ENCODE measurements at regions not wholly inside any gene's neighbourhood (a gene's known extent, or its start where the extent isn't known, plus 50 kb on each side); places are given as distances from the start of the nearest gene placed in this dataset.

DNA sequence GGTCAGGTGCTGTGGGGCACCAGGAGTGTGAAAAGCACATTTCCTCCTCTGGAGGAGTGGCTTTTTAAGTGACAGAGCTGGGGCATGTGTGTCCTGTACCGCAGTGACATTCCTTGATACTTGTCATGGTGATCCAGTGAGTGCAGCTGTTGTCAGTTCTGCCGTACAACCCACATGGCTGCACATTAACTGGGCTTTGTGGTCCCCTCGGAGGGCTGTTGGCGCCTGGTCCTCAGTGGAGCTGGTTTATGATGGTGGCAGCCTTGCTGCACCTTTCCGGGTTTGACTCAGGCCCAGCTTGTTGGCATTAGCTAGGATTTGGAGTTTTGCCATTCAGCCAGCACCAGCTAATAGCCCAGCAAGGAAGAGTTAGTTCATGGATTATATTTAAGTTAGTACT is 77.0 kb downstream of the SLC25A47 start:
- Histone ChIP-seq H3K9ac (ENCODE audit: low read depth, low read length) (no peak overlapping the region), H3K27me3 (ENCODE audit: control insufficient read depth, insufficient read depth, low read length) (no peaks in the 10 kb centered on the region), H3K9me3 (ENCODE audit: control insufficient read depth, insufficient read depth, low read length) (no peaks in the 10 kb centered on the region), H3K4me3 (ENCODE audit: low read depth, low read length) (no peak overlapping the region), H3K27ac (ENCODE audit: low read depth, low read length) (no peak overlapping the region), H3K36me3 (ENCODE audit: control insufficient read depth, insufficient read depth, low read length) (no peaks in the 10 kb centered on the region), H3K4me1 (ENCODE audit: control insufficient read depth, insufficient read depth, low read length) (peaks cover 22% of the 10 kb centered on the region)

DNA sequence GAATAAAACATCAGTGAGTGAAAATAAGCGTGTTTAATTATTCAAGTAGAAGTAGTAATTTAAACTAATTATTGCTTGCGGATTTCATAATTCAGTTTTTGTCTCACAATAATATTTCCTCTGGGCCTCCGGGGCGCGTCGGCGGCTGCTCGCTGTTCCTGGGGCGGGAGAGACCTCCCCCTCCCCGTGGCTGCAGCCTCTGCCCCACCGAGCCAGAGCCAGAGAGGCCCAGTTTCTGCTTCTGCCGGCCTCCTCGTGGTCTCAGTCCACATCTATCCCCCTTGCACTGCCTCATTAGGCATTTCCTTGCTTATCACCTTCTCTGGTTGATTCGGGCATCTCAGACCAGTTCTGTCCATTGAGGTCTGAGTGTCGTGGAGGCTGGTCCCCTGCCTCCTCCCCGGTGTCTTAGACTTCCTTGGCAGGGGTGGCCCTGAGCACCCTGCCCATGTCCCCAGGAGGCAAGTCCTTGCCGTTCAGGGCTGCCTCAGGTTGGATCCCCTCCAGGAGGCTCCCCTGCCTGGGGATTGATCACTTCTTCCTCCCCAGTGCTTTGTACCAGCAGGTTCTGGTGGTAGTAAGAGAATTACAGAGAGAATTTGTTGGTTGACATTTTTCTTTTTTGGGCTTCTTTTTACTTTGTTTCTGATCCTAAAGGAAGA is 78.0 kb downstream of the SLC25A47 start:
- H3K27ac ChIP-seq (ENCODE audit: low read depth, low read length), result no peak overlapping the region
- no peaks in the 10 kb centered on the region for H3K27me3 ChIP-seq (ENCODE audit: control insufficient read depth, insufficient read depth, low read length)
- no peak overlapping the region for H3K4me3 ChIP-seq (ENCODE audit: low read depth, low read length)
- H3K36me3 ChIP-seq (ENCODE audit: control insufficient read depth, insufficient read depth, low read length), result no peaks in the 10 kb centered on the region
- no peaks in the 10 kb centered on the region for H3K9me3 ChIP-seq (ENCODE audit: control insufficient read depth, insufficient read depth, low read length)
- no peak overlapping the region for H3K9ac ChIP-seq (ENCODE audit: low read depth, low read length)
- peaks cover 22% of the 10 kb centered on the region for H3K4me1 ChIP-seq (ENCODE audit: control insufficient read depth, insufficient read depth, low read length)

DNA sequence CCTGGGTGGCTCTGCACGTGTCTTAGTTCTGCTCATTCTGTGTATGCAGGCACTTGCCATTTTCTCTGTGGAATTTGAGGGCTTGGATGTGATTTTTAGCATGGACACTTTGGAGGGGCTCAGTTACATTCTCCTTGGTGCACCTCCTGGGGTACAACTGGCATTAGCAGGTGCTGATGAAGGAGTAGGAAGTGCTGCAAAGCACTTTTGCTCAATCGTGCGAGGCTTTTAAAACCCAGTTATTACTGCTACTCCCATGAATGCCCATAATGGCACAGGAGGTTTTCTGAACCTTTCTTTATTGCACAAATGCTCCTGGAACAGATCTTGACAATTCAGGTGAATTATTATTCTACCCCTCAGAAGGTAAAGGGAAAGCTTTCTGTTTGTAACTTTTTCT is 78.7 kb downstream of the SLC25A47 start:
- Histone ChIP-seq H3K27ac (ENCODE audit: low read depth, low read length) (no peak overlapping the region), H3K4me1 (ENCODE audit: control insufficient read depth, insufficient read depth, low read length) (peaks cover 22% of the 10 kb centered on the region), H3K9ac (ENCODE audit: low read depth, low read length) (no peak overlapping the region), H3K36me3 (ENCODE audit: control insufficient read depth, insufficient read depth, low read length) (no peaks in the 10 kb centered on the region), H3K27me3 (ENCODE audit: control insufficient read depth, insufficient read depth, low read length) (no peaks in the 10 kb centered on the region), H3K9me3 (ENCODE audit: control insufficient read depth, insufficient read depth, low read length) (no peaks in the 10 kb centered on the region), H3K4me3 (ENCODE audit: low read depth, low read length) (no peak overlapping the region)

DNA sequence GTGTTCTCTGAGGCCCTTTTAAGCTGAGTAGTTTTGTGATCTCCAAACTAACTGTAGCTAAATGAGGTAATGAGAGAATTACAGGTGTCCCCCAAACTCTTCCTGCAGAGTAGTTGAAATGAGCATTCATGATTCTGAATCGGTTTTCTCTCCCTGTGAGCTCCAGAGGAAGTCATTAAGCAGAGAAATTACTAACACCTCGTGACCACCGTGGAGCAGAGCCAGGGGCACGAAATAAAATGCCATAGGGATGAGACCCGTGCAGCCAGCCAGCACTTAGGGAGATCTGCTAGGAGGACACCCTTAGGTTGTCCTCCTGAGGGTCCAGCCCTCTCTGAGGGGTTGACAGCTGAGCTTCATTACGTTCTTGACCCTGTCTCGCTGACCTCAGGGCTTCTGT is 79.5 kb downstream of the SLC25A47 start:
- Histone ChIP-seq H3K27ac (ENCODE audit: low read depth, low read length) (no peak overlapping the region), H3K9ac (ENCODE audit: low read depth, low read length) (no peak overlapping the region), H3K4me3 (ENCODE audit: low read depth, low read length) (no peak overlapping the region), H3K9me3 (ENCODE audit: control insufficient read depth, insufficient read depth, low read length) (no peaks in the 10 kb centered on the region), H3K36me3 (ENCODE audit: control insufficient read depth, insufficient read depth, low read length) (no peaks in the 10 kb centered on the region), H3K27me3 (ENCODE audit: control insufficient read depth, insufficient read depth, low read length) (no peaks in the 10 kb centered on the region), H3K4me1 (ENCODE audit: control insufficient read depth, insufficient read depth, low read length) (peaks cover 26% of the 10 kb centered on the region)

DNA sequence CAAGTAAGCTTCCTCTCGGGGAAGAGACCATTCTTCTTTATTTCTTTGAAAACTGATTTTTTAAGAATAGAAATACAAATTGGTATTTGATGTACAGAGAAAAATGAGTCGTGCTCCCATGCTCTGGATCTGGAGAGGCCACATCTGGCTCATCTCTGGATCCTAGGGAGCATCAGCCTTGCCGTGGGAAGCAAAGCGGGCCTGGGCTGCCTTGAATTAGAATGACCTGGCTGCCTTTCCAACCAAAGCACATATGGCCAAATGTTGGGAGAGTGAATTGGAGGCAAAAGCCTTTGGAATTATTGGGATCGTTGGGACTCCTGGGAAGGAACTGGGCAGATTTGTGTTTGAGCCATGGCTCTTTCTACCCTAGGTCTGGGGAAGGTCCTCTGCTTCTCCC is 80.0 kb downstream of the SLC25A47 start:
- no peaks in the 10 kb centered on the region for H3K27me3 ChIP-seq (ENCODE audit: control insufficient read depth, insufficient read depth, low read length)
- H3K9me3 ChIP-seq (ENCODE audit: control insufficient read depth, insufficient read depth, low read length), result no peaks in the 10 kb centered on the region
- no peaks in the 10 kb centered on the region for H3K36me3 ChIP-seq (ENCODE audit: control insufficient read depth, insufficient read depth, low read length)
- no peak overlapping the region for H3K4me3 ChIP-seq (ENCODE audit: low read depth, low read length)
- no peak overlapping the region for H3K27ac ChIP-seq (ENCODE audit: low read depth, low read length)
- H3K4me1 ChIP-seq (ENCODE audit: control insufficient read depth, insufficient read depth, low read length), result peaks cover 27% of the 10 kb centered on the region
- H3K9ac ChIP-seq (ENCODE audit: low read depth, low read length), result no peak overlapping the region

DNA sequence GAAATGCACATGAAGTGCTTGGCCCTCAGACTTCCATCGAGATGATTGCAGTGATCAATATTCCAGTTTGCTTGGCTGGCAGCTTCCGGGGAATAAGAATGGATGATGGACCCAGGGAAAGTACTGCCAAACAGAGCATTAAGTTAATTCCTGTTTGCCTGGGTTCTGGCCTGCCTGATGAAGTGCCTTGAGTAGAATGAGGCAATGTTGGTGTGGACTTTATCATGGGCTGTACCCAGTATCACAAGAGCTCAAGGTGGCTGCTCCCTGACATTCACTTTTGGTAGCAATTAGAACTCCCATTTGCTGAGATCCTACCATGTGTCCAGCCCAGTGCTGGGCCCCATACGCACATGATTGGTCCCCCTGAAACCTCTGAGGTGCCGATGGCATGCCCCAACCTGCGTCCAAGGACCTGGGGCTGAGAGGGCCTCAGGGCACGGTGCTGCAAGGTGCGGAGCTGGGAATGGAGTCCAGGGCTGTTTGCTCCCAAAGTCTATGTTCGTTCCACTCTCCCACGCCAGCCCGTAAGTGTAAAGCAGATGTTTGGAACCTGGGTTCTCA is 80.7 kb downstream of the SLC25A47 start:
- Histone ChIP-seq H3K4me3 (ENCODE audit: low read depth, low read length) (no peak overlapping the region), H3K27me3 (ENCODE audit: control insufficient read depth, insufficient read depth, low read length) (no peaks in the 10 kb centered on the region), H3K9me3 (ENCODE audit: control insufficient read depth, insufficient read depth, low read length) (no peaks in the 10 kb centered on the region), H3K27ac (ENCODE audit: low read depth, low read length) (no peak overlapping the region), H3K9ac (ENCODE audit: low read depth, low read length) (no peak overlapping the region), H3K4me1 (ENCODE audit: control insufficient read depth, insufficient read depth, low read length) (peaks cover 31% of the 10 kb centered on the region), H3K36me3 (ENCODE audit: control insufficient read depth, insufficient read depth, low read length) (no peaks in the 10 kb centered on the region)

DNA sequence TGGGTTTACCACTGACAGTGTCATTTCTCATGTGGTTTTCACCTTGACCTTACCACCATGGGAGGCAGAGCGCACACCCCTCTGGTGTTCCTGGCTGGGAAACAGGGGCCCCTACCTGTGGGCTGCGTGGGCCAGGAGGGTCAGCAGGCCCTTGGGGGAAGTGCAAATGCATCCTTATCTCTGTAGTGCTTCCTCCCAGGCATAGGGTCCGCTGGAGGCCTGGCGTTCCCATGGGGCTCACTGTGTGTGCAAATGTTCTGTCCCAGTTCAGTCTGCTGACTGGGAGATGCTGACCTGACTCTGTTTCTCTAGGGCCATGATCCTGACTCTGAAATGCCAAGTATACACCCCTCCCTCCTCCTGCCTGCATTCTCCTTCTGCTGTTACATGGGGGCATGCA is 81.3 kb downstream of the SLC25A47 start:
- Histone ChIP-seq H3K27me3 (ENCODE audit: control insufficient read depth, insufficient read depth, low read length) (no peaks in the 10 kb centered on the region), H3K9ac (ENCODE audit: low read depth, low read length) (no peak overlapping the region), H3K27ac (ENCODE audit: low read depth, low read length) (no peak overlapping the region), H3K4me1 (ENCODE audit: control insufficient read depth, insufficient read depth, low read length) (peaks cover 32% of the 10 kb centered on the region), H3K4me3 (ENCODE audit: low read depth, low read length) (no peak overlapping the region), H3K9me3 (ENCODE audit: control insufficient read depth, insufficient read depth, low read length) (no peaks in the 10 kb centered on the region), H3K36me3 (ENCODE audit: control insufficient read depth, insufficient read depth, low read length) (no peaks in the 10 kb centered on the region)

DNA sequence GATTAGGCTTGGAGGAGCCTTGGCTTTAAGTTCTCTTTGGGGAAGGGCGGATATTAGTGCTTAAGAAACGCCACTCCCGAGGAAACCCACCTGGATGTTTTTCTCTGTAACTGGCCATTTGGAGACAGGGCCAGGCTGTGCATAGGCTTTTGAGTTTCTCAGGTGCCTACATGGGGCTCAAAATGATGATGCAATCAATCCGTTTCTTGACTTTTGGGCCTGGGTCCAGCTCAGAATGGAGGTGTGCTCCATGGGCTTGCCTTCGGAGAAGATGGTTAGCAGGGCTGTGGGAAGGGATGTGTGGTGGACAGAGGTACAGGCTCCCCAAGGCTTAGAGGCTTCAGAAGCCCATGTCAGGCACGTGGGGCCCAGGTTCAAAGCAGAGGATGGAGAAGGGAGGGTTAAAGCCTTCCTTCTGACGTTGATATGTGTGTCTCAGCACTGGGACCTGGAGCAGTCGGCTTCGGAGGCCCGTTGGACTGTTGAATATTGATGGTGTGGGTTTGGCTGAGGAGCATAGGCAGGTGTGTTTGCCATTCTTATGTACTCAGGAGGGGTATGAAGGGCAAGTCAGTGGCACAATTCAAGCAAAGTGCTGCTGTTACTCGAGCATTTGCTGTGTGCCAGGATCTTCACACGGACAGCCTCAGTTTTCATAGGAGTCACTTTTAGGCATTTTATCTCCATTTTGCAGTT is 82.8 kb downstream of the SLC25A47 start:
- no peaks in the 10 kb centered on the region for H3K9me3 ChIP-seq (ENCODE audit: control insufficient read depth, insufficient read depth, low read length)
- no peak overlapping the region for H3K9ac ChIP-seq (ENCODE audit: low read depth, low read length)
- no peak overlapping the region for H3K4me3 ChIP-seq (ENCODE audit: low read depth, low read length)
- peaks cover 37% of the 10 kb centered on the region for H3K4me1 ChIP-seq (ENCODE audit: control insufficient read depth, insufficient read depth, low read length)
- no peak overlapping the region for H3K27ac ChIP-seq (ENCODE audit: low read depth, low read length)
- H3K27me3 ChIP-seq (ENCODE audit: control insufficient read depth, insufficient read depth, low read length), result no peaks in the 10 kb centered on the region
- no peaks in the 10 kb centered on the region for H3K36me3 ChIP-seq (ENCODE audit: control insufficient read depth, insufficient read depth, low read length)

DNA sequence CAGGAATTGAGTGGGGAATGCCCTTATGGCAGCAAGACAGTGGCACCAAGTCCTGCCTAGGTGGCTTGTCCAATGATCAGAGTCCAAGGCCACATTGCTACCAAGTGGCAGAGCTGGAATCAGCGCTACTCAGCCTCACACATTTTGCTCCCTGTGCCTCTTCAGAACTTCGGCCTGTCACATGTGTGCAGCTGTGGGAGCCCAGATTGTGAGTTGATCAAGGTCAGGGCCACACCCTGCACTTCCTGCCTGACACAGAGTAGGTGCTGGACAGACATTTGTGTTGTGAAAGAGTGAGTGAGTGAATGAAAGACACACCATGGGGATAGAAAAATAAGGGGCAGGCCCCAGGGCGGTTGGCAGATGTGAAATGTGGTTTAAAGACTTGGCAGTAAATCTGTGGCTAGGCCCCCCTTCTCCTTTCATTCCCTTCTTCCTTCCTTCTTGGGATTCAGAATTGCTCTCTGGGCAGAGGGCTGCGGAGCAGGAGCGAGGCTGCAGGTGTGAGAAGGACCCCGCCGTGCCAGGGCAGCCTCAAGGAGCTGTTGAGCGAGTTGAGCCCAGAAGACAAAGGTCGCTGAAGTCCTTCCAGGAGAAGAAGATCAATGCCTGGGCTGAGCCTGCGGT is 83.5 kb downstream of the SLC25A47 start:
- Histone ChIP-seq H3K27ac (ENCODE audit: low read depth, low read length) (no peak overlapping the region), H3K9ac (ENCODE audit: low read depth, low read length) (no peak overlapping the region), H3K4me1 (ENCODE audit: control insufficient read depth, insufficient read depth, low read length) (peaks cover 30% of the 10 kb centered on the region), H3K9me3 (ENCODE audit: control insufficient read depth, insufficient read depth, low read length) (no peaks in the 10 kb centered on the region), H3K27me3 (ENCODE audit: control insufficient read depth, insufficient read depth, low read length) (no peaks in the 10 kb centered on the region), H3K36me3 (ENCODE audit: control insufficient read depth, insufficient read depth, low read length) (no peaks in the 10 kb centered on the region), H3K4me3 (ENCODE audit: low read depth, low read length) (no peak overlapping the region)

DNA sequence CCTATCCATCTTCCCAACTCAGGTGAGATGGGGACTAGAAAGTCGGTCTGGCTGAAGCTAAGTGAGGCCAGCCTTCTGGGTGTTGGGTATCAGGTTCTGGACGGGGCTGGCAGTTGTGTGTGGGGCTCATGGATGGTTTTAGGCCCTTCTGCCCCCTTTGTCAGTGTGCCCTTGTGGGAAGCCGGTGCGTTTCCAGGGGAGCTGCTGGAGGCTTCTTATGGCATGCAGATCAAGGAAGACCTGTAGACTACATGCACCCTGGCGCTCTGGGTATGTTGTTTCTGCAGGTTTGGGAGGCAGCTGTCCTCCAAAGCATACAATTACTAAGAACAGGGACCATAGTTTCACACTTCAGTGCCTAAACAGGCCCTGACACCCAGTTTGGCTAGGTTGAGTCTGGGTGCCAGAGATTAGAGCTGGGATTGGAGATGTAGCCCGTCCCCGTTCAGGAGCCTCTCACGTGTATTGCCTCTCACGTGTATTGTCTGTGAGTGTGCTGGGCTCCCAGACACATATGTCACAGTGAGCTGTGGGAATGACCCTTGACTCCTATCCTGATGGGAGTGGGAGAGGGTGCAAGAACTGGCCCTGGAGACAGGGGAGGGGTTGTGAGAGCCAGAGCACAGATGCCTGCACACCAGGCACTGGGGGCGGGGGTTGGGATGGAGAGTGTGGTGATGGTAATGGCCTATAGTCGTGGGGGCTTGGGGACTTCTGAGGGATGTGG is 84.4 kb downstream of the SLC25A47 start:
- Histone ChIP-seq H3K27ac (ENCODE audit: low read depth, low read length) (no peak overlapping the region), H3K4me3 (ENCODE audit: low read depth, low read length) (no peak overlapping the region), H3K9me3 (ENCODE audit: control insufficient read depth, insufficient read depth, low read length) (no peaks in the 10 kb centered on the region), H3K36me3 (ENCODE audit: control insufficient read depth, insufficient read depth, low read length) (no peaks in the 10 kb centered on the region), H3K27me3 (ENCODE audit: control insufficient read depth, insufficient read depth, low read length) (no peaks in the 10 kb centered on the region), H3K9ac (ENCODE audit: low read depth, low read length) (no peak overlapping the region), H3K4me1 (ENCODE audit: control insufficient read depth, insufficient read depth, low read length) (peaks cover 30% of the 10 kb centered on the region)
